HG02870 (cell line): ENCODE measurements at regions not wholly inside any gene's neighbourhood (a gene's known extent, or its start where the extent isn't known, plus 50 kb on each side); places are given as distances from the start of the nearest gene placed in this dataset.

Experiments used
- ATAC-seq: cut with Tn5 transposase; IDR thresholded peaks from one replicate; pipeline ENCODE4 v1.9.1; 2021; ENCODE audit warnings: mild to moderate bottlenecking, moderate library complexity; ENCODE audit not compliant: unreplicated experiment

- ATAC-seq = no peak
These were observed 107.5 kb upstream of the SDK1 start for GRCh38 chr7:3193379-3194120.

- no peak for ATAC-seq
These were observed 106.4 kb upstream of the SDK1 start for GRCh38 chr7:3194501-3195141.

GRCh38 chr7:3195160-3195559 is 105.9 kb upstream of the SDK1 start:
- no peak for ATAC-seq

- no peak for ATAC-seq
These were observed 104.2 kb upstream of the SDK1 start for GRCh38 chr7:3196629-3197400.

- ATAC-seq = no peak
These were observed 103.4 kb upstream of the SDK1 start for GRCh38 chr7:3197567-3198213.

- no peak for ATAC-seq
These were observed 102.7 kb upstream of the SDK1 start for GRCh38 chr7:3198316-3198715.

GRCh38 chr7:3200504-3200903 is 100.5 kb upstream of the SDK1 start:
- ATAC-seq = no peak

- ATAC-seq = no peak
These were observed 99.7 kb upstream of the SDK1 start for GRCh38 chr7:3201306-3201705.

- ATAC-seq = no peak
These were observed 98.9 kb upstream of the SDK1 start for GRCh38 chr7:3201937-3202710.

- no peak for ATAC-seq
These were observed 96.5 kb upstream of the SDK1 start for GRCh38 chr7:3204526-3204925.

GRCh38 chr7:3206101-3206500 is 95.0 kb upstream of the SDK1 start:
- ATAC-seq = no peak

- no peak for ATAC-seq
These were observed 94.3 kb upstream of the SDK1 start for GRCh38 chr7:3206771-3207191.

- no peak for ATAC-seq
These were observed 93.6 kb upstream of the SDK1 start for GRCh38 chr7:3207387-3207902.

GRCh38 chr7:3210531-3210930 is 90.5 kb upstream of the SDK1 start:
- no peak for ATAC-seq

GRCh38 chr7:3214090-3214413 is 87.0 kb upstream of the SDK1 start:
- ATAC-seq = no peak

GRCh38 chr7:3215624-3216585 is 85.1 kb upstream of the SDK1 start:
- ATAC-seq = no peak

GRCh38 chr7:3217166-3217565 is 83.9 kb upstream of the SDK1 start:
- no peak for ATAC-seq

- ATAC-seq = no peak
These were observed 82.4 kb upstream of the SDK1 start for GRCh38 chr7:3218411-3219225.
